Left colon (tissue), 2 donors: ENCODE measurements at regions not wholly inside any gene's neighbourhood (a gene's known extent, or its start where the extent isn't known, plus 50 kb on each side); places are given as distances from the start of the nearest gene placed in this dataset.
A peak's percentile ranks its signal among the peaks of the same experiment; 100 is the strongest.

ENCODE experiments used
- ATAC-seq: fragments of 200-7000 bp; cut with Tn5 transposase; one replicate; pipeline ENCODE4 v1.9.1; 2020; ENCODE audit warnings: mild to moderate bottlenecking, moderate library complexity
- DNase-seq, 2 donors: peaks; one replicate each; pipeline ENCODE4 v3.0.0-alpha.2; 2020
- intact Hi-C, 2 donors: fragments of 100-400 bp; cut with DNase I in 1 of 2; cut with micrococcal nuclease in 1 of 2; formaldehyde crosslinking; loops; one replicate each; pipeline versions ENCODE4 v1.11.2 to v1.14.0; 2022; cut with DNase I, micrococcal nuclease
- donor health status: DM: no; HTN: no; CAD: no.
- donor health status: DM: yes; HTN: yes; CAD: no.

GRCh38 chr3:8097690-8098089, 403.9 kb upstream of the LMCD1 start:
- intact Hi-C loops, result no loop called here
- ATAC-seq (no peak), DNase-seq (no peak)

GRCh38 chr3:8103954-8104353, 397.7 kb upstream of the LMCD1 start:
- intact Hi-C loops, result no loop called here
- ATAC-seq, result no peak
- DNase-seq, result no peak

- intact Hi-C loops, result no loop called here
- DNase-seq (no peak), ATAC-seq (no peak)
Observed at GRCh38 chr3:8106921-8107320, 394.7 kb upstream of the LMCD1 start.

- intact Hi-C loops, result no loop called here
- DNase-seq, result peak; percentile 23 to 31
- ATAC-seq, result peak; percentile 73
Observed at GRCh38 chr3:8110966-8111798, 390.4 kb upstream of the LMCD1 start.

GRCh38 chr3:8112587-8112986, 389.0 kb upstream of the LMCD1 start:
- intact Hi-C loops, result no loop called here
- no peak for ATAC-seq
- DNase-seq, result no peak

- intact Hi-C loops, result no loop called here
- no peak for ATAC-seq
- no peak for DNase-seq
Observed at GRCh38 chr3:8113626-8114025, 388.0 kb upstream of the LMCD1 start.

- ATAC-seq (no peak), DNase-seq (no peak)
- intact Hi-C loops, result no loop called here
Observed at GRCh38 chr3:8128686-8129085, 372.9 kb upstream of the LMCD1 start.

GRCh38 chr3:8136553-8136952, 365.1 kb upstream of the LMCD1 start:
- DNase-seq (no peak), ATAC-seq (no peak)
- intact Hi-C loops, result no loop called here

GRCh38 chr3:8143186-8143585, 358.4 kb upstream of the LMCD1 start:
- ATAC-seq, result no peak
- DNase-seq, result no peak
- intact Hi-C loops, result no loop called here

- intact Hi-C loops, result no loop called here
- DNase-seq, result no peak
- no peak for ATAC-seq
Observed at GRCh38 chr3:8145661-8146060, 356.0 kb upstream of the LMCD1 start.

- intact Hi-C loops, result no loop called here
- ATAC-seq (no peak), DNase-seq (no peak)
Observed at GRCh38 chr3:8147711-8148110, 353.9 kb upstream of the LMCD1 start.

GRCh38 chr3:8152821-8153418, 348.7 kb upstream of the LMCD1 start:
- DNase-seq (no peak), ATAC-seq (no peak)
- intact Hi-C loops, result no loop called here

- intact Hi-C loops, result no loop called here
- DNase-seq, result no peak
- ATAC-seq, result no peak
Observed at GRCh38 chr3:8153800-8154199, 347.8 kb upstream of the LMCD1 start.

- intact Hi-C loops, result no loop called here
Observed at GRCh38 chr3:8154617-8155016, 347.0 kb upstream of the LMCD1 start.

GRCh38 chr3:8156138-8156537, 345.5 kb upstream of the LMCD1 start:
- intact Hi-C loops, result no loop called here
- ATAC-seq (no peak), DNase-seq (no peak)

More at GRCh38 chr3:8154617-8155016, 347.0 kb upstream of the LMCD1 start:
- DNase-seq (no peak), ATAC-seq (no peak)

- DNase-seq, result no peak
- intact Hi-C loops, result no loop called here
- ATAC-seq, result no peak
Observed at GRCh38 chr3:8156831-8157230, 344.8 kb upstream of the LMCD1 start.

- ATAC-seq (no peak), DNase-seq (no peak)
- intact Hi-C loops, result no loop called here
Observed at GRCh38 chr3:8157640-8158039, 344.0 kb upstream of the LMCD1 start.

- ATAC-seq (no peak), DNase-seq (no peak)
- intact Hi-C loops, result no loop called here
Observed at GRCh38 chr3:8164145-8164544, 337.5 kb upstream of the LMCD1 start.

- DNase-seq, result no peak
- intact Hi-C loops, result no loop called here
- ATAC-seq, result no peak
Observed at GRCh38 chr3:8166014-8166413, 335.6 kb upstream of the LMCD1 start.

- DNase-seq (no peak), ATAC-seq (no peak)
- intact Hi-C loops, result no loop called here
Observed at GRCh38 chr3:8170971-8171508, 330.6 kb upstream of the LMCD1 start.

- no peak for DNase-seq
- no peak for ATAC-seq
- intact Hi-C loops, result no loop called here
Observed at GRCh38 chr3:8173892-8174291, 327.7 kb upstream of the LMCD1 start.
